ENCODE measurements at regions not wholly inside any gene's neighbourhood (a gene's known extent, or its start where the extent isn't known, plus 50 kb on each side); places are given as distances from the start of the nearest gene placed in this dataset.

GRCh38 chr1:244173240-244173639 lies 122.2 kb downstream of the ZBTB18 start:
- no peak for TF ChIP-seq CTCF (IDR thresholded peaks at IDR 0.05)
- TF ChIP-seq POLR2A (IDR thresholded peaks at IDR 0.05): no peak
